Keratinocyte (primary cell): ENCODE measurements at regions not wholly inside any gene's neighbourhood (a gene's known extent, or its start where the extent isn't known, plus 50 kb on each side); places are given as distances from the start of the nearest gene placed in this dataset.

Experiments used
- DNase-seq: peaks from one replicate; pipeline ENCODE4 v3.0.0-alpha.2; 2011; ENCODE audit warnings: low read depth, missing footprints, low spot score
- FAIRE-seq: peaks from 2 replicates; lab custom pipeline; 2011; peaks lifted over from hg19 to GRCh38; lab: Jason Lieb, UNC
- H2AFZ ChIP-seq: 2 replicates; pipeline ENCODE4 v1.6.0; 2012; ENCODE audit warnings: low read length, control low read depth, inconsistent platforms; ENCODE audit not compliant: control insufficient read depth
- H3K27ac ChIP-seq: 2 replicates; pipeline ENCODE4 v1.5.1; 2011; ENCODE audit warnings: low read length; ENCODE audit not compliant: control insufficient read depth, insufficient read depth
- H3K27me3 ChIP-seq: 3 replicates; pipeline ENCODE4 v1.6.0; 2011; ENCODE audit warnings: low read length; ENCODE audit not compliant: control insufficient read depth, insufficient read depth; ENCODE audit errors: extremely low read depth
- H3K36me3 ChIP-seq, 2 experiments: 2 replicates in 1 of 2; 3 replicates in 1 of 2; pipeline ENCODE4 v1.5.1; 2011; ENCODE audit warnings: low read length in 2 of 2, mild to moderate bottlenecking in 1 of 2; ENCODE audit not compliant: control insufficient read depth in 2 of 2, insufficient read depth in 2 of 2; ENCODE audit errors: extremely low read depth in 1 of 2
- H3K4me1 ChIP-seq: 3 replicates; pipeline ENCODE4 v1.5.1; 2011; ENCODE audit warnings: low read length; ENCODE audit not compliant: control insufficient read depth, insufficient read depth; ENCODE audit errors: extremely low read depth
- H3K4me2 ChIP-seq: 3 replicates; pipeline ENCODE4 v1.6.0; 2011; ENCODE audit warnings: low read depth, low read length; ENCODE audit not compliant: control insufficient read depth, insufficient read depth; ENCODE audit errors: extremely low read depth
- H3K4me3 ChIP-seq, 3 experiments: fragments of 200-600 bp in 1 of 3; sonication (generic) in 1 of 3; 2 replicates in 2 of 3; 3 replicates in 1 of 3; pipeline ENCODE4 v1.5.1; 2011 to 2016; ENCODE audit warnings: low read length in 3 of 3, mild to moderate bottlenecking in 3 of 3, control low read depth in 2 of 3, inconsistent platforms in 1 of 3, low read depth in 1 of 3, mixed read lengths in 1 of 3, mixed run types in 1 of 3, moderate library complexity in 1 of 3; ENCODE audit not compliant: control insufficient read depth in 2 of 3, insufficient read depth in 2 of 3; ENCODE audit errors: extremely low read depth in 1 of 3
- H3K79me2 ChIP-seq: 2 replicates; pipeline ENCODE4 v1.6.0; 2012; ENCODE audit warnings: low read length; ENCODE audit not compliant: control insufficient read depth, insufficient read depth
- H3K9ac ChIP-seq: 3 replicates; pipeline ENCODE4 v1.6.0; 2011; ENCODE audit warnings: low read length; ENCODE audit not compliant: control insufficient read depth, insufficient read depth; ENCODE audit errors: extremely low read depth
- H3K9me1 ChIP-seq: 3 replicates; pipeline ENCODE4 v1.6.0; 2011; ENCODE audit warnings: low read length; ENCODE audit not compliant: control insufficient read depth, insufficient read depth; ENCODE audit errors: extremely low read depth
- H3K9me3 ChIP-seq: 2 replicates; pipeline ENCODE4 v1.5.1; 2012; ENCODE audit warnings: low read depth, low read length; ENCODE audit not compliant: control insufficient read depth
- H4K20me1 ChIP-seq: 3 replicates; pipeline ENCODE4 v1.6.0; 2011; ENCODE audit warnings: low read length; ENCODE audit not compliant: control insufficient read depth, insufficient read depth; ENCODE audit errors: extremely low read depth
- EZH2 ChIP-seq: IDR thresholded peaks from one replicate; pipeline ENCODE4 v1.6.1; 2012; ENCODE audit warnings: inconsistent platforms, mild to moderate bottlenecking, low read length, moderate library complexity
- dilution Hi-C: fragments of 300-500 bp; cut with MboI; formaldehyde crosslinking; loops from one replicate; pipeline ENCODE4 v1.7.0; 2020; ENCODE audit warnings: low sequenced_read_pairs; ENCODE audit not compliant: extremely low pct_ligation_motif_present
- TF ChIP-seq, protein P1 (sequence below), 3 experiments: IDR thresholded peaks in 1 of 3; conservative IDR thresholded peaks in 1 of 3; optimal IDR thresholded peaks in 1 of 3; 2 replicates in 2 of 3; 3 replicates in 1 of 3; pipeline versions ENCODE3 to v1.5.1; 2011; ENCODE audit warnings: low read length in 3 of 3, mild to moderate bottlenecking in 3 of 3, moderate library complexity in 2 of 3, control low read depth in 1 of 3, inconsistent platforms in 1 of 3; ENCODE audit not compliant: insufficient read depth in 2 of 3; ENCODE audit errors: extremely low read depth in 1 of 3

DNA sequence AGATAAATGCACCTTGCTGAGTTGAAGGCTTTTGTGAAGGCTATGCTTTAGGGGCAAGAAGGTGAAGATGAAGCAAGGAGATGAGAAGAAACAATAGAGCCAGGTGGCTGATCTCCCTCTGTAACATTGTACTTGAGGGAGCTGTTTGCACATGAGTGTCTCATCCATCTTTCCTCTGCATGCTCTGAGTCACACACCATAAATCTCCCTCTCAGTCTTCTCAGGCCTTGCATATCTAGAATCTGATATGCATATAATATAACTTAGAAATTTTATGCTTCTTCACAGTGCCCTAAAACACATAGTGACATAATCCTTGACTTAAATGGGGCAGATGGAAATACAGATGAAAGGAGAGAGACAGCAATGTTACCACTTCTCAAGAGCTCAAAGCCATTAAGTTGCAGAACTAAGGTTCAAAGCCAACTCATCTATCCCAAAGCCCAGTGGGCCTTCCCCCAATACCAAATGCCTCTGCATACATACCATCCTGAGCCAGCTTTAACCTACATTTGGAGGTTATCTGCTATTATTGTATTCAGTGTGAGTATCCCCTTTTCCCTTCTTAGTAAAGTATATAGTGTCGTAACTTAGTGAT lies 62.4 kb upstream of the STXBP5 start:
- Histone ChIP-seq H3K9me1 (no peaks in the 10 kb centered on the region), H3K79me2 (no peaks in the 10 kb centered on the region), H3K36me3 (no peaks in the 10 kb centered on the region), H3K9ac (no peak overlapping the region), H3K27me3 (no peaks in the 10 kb centered on the region), H3K4me3 (no peak overlapping the region), H4K20me1 (no peaks in the 10 kb centered on the region), H2AFZ (no peak overlapping the region), H3K27ac (no peak overlapping the region), H3K4me2 (no peak overlapping the region), H3K9me3 (no peaks in the 10 kb centered on the region), H3K4me1 (no peaks in the 10 kb centered on the region)
- TF ChIP-seq, protein P1, sequence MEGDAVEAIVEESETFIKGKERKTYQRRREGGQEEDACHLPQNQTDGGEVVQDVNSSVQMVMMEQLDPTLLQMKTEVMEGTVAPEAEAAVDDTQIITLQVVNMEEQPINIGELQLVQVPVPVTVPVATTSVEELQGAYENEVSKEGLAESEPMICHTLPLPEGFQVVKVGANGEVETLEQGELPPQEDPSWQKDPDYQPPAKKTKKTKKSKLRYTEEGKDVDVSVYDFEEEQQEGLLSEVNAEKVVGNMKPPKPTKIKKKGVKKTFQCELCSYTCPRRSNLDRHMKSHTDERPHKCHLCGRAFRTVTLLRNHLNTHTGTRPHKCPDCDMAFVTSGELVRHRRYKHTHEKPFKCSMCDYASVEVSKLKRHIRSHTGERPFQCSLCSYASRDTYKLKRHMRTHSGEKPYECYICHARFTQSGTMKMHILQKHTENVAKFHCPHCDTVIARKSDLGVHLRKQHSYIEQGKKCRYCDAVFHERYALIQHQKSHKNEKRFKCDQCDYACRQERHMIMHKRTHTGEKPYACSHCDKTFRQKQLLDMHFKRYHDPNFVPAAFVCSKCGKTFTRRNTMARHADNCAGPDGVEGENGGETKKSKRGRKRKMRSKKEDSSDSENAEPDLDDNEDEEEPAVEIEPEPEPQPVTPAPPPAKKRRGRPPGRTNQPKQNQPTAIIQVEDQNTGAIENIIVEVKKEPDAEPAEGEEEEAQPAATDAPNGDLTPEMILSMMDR (optimal IDR thresholded peaks at IDR 0.05 in 1 of 3, IDR thresholded peaks at IDR 0.05 in 1 of 3, conservative IDR thresholded peaks at IDR 0.05 in 1 of 3; ENCODE audit: extremely low read depth in 1 of 3, insufficient read depth in 2 of 3, low read length in 3 of 3) = no peak
- TF ChIP-seq EZH2 = no peak
- dilution Hi-C loops = no loop called here
- DNase-seq (no peak), FAIRE-seq (peak; percentile 83)

DNA sequence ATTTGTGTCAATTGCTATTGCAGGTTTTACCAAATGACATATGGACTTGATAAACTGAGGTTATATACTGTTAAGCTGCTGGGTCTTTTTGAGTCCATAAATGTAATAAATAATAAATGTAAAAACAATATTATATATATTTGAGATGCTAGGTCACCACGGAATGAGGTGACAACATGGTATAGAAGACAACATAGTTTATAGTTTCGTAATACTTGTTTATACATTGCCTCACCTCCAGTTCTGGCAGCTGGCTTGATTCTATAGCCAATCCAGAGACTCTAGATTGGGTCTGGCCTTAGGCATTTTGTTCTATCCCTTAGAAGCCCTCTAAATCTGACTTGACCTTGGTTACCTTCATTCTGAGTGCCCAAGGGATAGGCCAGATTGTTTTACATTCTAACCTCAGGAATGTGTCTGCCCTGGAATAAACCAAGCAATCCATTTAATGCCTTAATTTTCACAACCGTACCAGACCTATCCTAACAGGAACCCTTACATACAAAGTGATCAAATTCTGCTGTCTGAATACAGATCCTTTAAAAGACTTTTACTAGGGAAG lies 61.5 kb upstream of the STXBP5 start:
- Histone ChIP-seq H3K4me1 (no peaks in the 10 kb centered on the region), H4K20me1 (no peaks in the 10 kb centered on the region), H3K4me3 (no peak overlapping the region), H3K4me2 (no peak overlapping the region), H3K27me3 (no peaks in the 10 kb centered on the region), H3K36me3 (no peaks in the 10 kb centered on the region), H3K79me2 (no peaks in the 10 kb centered on the region), H2AFZ (no peak overlapping the region), H3K9me3 (no peaks in the 10 kb centered on the region), H3K9me1 (no peaks in the 10 kb centered on the region), H3K27ac (no peak overlapping the region), H3K9ac (no peak overlapping the region)
- dilution Hi-C loops = no loop called here
- FAIRE-seq (no peak), DNase-seq (no peak)
- no peak for TF ChIP-seq EZH2

DNA sequence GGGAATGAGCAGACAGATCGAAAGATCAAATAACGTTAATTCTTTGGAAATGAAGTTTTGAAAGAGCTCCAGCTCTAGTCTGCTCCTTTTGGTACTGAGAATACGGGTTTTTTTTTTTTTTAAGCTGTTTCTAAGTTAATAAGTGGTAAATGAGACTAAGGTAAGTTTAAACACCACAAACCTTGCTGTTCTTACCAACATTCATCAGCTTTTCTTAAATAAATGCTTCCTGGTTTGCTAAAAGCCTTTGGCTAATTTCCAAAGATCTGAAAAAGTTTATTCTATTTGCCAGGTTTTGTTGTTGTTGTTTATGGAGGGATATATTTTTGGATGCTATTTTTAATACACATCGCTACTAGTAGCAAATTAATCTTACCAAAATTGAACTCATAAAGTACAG lies 55.1 kb upstream of the STXBP5 start:
- H3K36me3 ChIP-seq = no peaks in the 10 kb centered on the region
- DNase-seq = no peak
- H3K9me3 ChIP-seq = no peaks in the 10 kb centered on the region
- H3K79me2 ChIP-seq = no peaks in the 10 kb centered on the region
- no peak for FAIRE-seq
- dilution Hi-C loops = no loop called here
- H3K27me3 ChIP-seq = no peaks in the 10 kb centered on the region
- TF ChIP-seq, protein P1 (optimal IDR thresholded peaks at IDR 0.05 in 1 of 3, IDR thresholded peaks at IDR 0.05 in 1 of 3, conservative IDR thresholded peaks at IDR 0.05 in 1 of 3; ENCODE audit: extremely low read depth in 1 of 3, insufficient read depth in 2 of 3, low read length in 3 of 3) = no peak
- no peak for TF ChIP-seq EZH2
- H3K9me1 ChIP-seq = no peaks in the 10 kb centered on the region
- H3K4me3 ChIP-seq = no peak overlapping the region
- peaks cover 2% of the 10 kb centered on the region for H3K4me1 ChIP-seq
- no peaks in the 10 kb centered on the region for H4K20me1 ChIP-seq
- no peak overlapping the region for H3K4me2 ChIP-seq
- no peak overlapping the region for H3K27ac ChIP-seq
- no peak overlapping the region for H2AFZ ChIP-seq
- no peak overlapping the region for H3K9ac ChIP-seq
